ENCODE measurements at regions not wholly inside any gene's neighbourhood (a gene's known extent, or its start where the extent isn't known, plus 50 kb on each side); places are given as distances from the start of the nearest gene placed in this dataset.

DNA sequence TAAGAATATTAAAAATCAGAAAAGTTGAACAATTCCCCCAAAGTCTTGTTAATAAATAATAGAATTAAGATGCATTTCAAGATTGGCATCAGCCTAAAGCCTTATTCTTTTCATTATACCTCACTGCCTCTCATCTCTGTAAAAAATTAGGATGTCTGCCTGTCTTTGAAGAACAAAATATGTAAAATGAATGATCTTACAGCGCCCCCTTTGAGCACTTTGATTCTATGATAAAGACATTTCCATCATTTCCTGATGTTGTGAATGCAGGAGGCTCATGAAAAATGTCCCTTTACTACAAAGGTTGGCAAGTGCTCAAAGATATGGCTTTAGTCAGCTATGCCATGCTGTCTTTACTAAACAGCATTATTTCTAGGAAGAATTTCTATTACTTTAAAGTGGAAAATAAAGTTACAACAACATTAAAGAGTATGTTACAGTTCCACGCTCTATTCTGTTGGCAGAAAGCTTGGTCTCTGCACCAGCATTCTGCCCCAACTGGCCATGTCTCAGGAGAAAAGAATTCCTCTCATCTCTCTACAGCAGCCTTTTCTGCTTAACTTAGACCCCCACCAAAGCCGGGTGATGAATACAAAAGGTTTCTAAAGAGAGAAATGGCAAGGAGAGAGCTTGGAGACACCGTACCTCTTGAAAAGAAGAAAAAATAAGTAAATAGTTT is 95.1 kb downstream of the LLPH start:
- TF ChIP-seq CTCF (IDR thresholded peaks at IDR 0.05): peak in 2 of 5 experiments; percentile 16 to 27
- TF ChIP-seq POLR2A (IDR thresholded peaks at IDR 0.05): no peak
- TF ChIP-seq EP300 (IDR thresholded peaks at IDR 0.05): no peak
